Activated CD8-positive, alpha-beta T cell treated with anti-CD3 and anti-CD28 coated beads, Interleukin-2, amount 10 ng/mL, durations not matched to agents 7 days and 5 days (primary cell): ENCODE measurements at regions not wholly inside any gene's neighbourhood (a gene's known extent, or its start where the extent isn't known, plus 50 kb on each side); places are given as distances from the start of the nearest gene placed in this dataset.

Experiments used
- ATAC-seq: fragments of 150-1000 bp; cut with Tn5 transposase; one replicate; pipeline ENCODE4 v1.10.0; 2021; ENCODE audit warnings: moderate library complexity
- CTCF ChIA-PET: fragments of 350-600 bp; sonication (Branson Sonifier 250); formaldehyde crosslinking; loops from one replicate; lab custom pipeline; 2021; ENCODE audit warnings: antibody characterized with exemption; lab: Charles Lee
- POLR2A ChIA-PET: fragments of 350-600 bp; sonication (Branson Sonifier 250); formaldehyde crosslinking; loops from one replicate; lab custom pipeline; 2021; ENCODE audit warnings: antibody characterized with exemption; lab: Charles Lee
- DNase-seq: peaks from one replicate; pipeline ENCODE4 v3.0.0-alpha.2; 2020
- H3K27ac Mint-ChIP-seq: one replicate; pipeline ENCODE4 v1.8.0; 2021; ENCODE audit warnings: mild to moderate bottlenecking, mixed read lengths
- H3K27me3 Mint-ChIP-seq: one replicate; pipeline ENCODE4 v1.8.0; 2021; ENCODE audit warnings: low read depth, mixed read lengths
- H3K36me3 Mint-ChIP-seq: one replicate; pipeline ENCODE4 v1.8.0; 2021; ENCODE audit warnings: low read depth, mixed read lengths
- H3K4me1 Mint-ChIP-seq: one replicate; pipeline ENCODE4 v1.8.0; 2021; ENCODE audit warnings: low read depth, mixed read lengths
- H3K4me3 Mint-ChIP-seq: one replicate; pipeline ENCODE4 v1.8.0; 2021; ENCODE audit warnings: mild to moderate bottlenecking, mixed read lengths
- H3K9me3 Mint-ChIP-seq: one replicate; pipeline ENCODE4 v1.8.0; 2022; ENCODE audit warnings: mixed read lengths; ENCODE audit not compliant: insufficient read depth

DNA sequence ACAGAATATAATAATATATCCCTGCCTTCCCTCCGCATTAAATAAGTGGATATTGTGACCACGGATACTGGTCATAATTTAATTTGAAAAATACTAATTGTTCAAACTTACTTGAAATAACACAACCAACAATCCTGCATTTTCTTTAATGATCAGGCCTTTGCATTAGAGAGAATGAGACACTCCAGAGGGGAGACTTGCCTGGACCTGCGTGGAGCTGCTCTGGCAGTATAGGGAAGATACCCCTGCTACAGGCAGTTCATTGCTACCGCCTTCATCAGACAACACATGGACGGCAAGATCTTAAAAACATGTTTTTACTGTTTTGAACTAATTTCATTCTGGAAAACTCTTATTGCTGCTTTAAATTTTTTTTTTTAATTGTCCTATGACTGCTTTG is 211.0 kb upstream of the FAR2 start:
- POLR2A ChIA-PET: no interaction called here
- H3K4me3 Mint-ChIP-seq: no peak overlapping the region
- H3K4me1 Mint-ChIP-seq: no peaks in the 10 kb centered on the region
- no peaks in the 10 kb centered on the region for H3K27me3 Mint-ChIP-seq
- ATAC-seq (no peak), DNase-seq (no peak)
- no peak overlapping the region for H3K27ac Mint-ChIP-seq
- H3K36me3 Mint-ChIP-seq: no peaks in the 10 kb centered on the region
- CTCF ChIA-PET: no interaction called here
- H3K9me3 Mint-ChIP-seq: no peaks in the 10 kb centered on the region

DNA sequence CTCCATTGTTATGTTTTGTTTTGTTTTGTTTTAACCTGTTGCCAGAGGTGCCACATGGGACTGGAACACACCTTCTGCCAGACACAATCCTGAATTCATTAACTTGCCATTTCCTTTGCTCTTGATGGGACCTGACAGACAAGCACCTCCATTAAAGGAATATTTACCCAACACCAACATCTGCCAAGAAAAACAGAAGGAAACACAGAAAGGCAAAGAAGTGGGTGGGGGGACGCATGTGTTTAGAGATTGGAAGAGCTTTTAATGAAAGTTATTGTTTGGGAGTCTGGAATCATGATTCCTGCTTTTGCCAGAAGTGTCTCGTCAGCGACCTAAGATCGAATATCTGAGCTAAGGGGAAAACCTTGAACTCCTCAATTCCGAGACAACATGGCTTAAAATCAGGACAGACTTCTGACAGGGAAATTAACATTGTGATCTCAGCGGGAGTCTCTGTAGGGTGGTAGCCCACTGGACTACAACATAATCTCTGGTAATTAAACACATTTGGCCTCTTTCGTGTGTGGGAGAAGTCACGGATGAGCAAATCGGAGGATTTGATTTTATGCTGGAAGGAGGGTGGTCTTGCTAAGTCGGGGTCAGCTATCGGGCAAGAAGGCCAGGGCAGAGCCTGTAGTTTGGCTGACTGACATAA is 210.4 kb upstream of the FAR2 start:
- Mint-ChIP-seq H3K9me3 (no peaks in the 10 kb centered on the region), H3K27me3 (no peaks in the 10 kb centered on the region), H3K27ac (no peak overlapping the region), H3K4me1 (no peaks in the 10 kb centered on the region), H3K36me3 (no peaks in the 10 kb centered on the region), H3K4me3 (no peak overlapping the region)
- ATAC-seq: no peak
- CTCF ChIA-PET: no interaction called here
- DNase-seq: no peak
- POLR2A ChIA-PET: no interaction called here

DNA sequence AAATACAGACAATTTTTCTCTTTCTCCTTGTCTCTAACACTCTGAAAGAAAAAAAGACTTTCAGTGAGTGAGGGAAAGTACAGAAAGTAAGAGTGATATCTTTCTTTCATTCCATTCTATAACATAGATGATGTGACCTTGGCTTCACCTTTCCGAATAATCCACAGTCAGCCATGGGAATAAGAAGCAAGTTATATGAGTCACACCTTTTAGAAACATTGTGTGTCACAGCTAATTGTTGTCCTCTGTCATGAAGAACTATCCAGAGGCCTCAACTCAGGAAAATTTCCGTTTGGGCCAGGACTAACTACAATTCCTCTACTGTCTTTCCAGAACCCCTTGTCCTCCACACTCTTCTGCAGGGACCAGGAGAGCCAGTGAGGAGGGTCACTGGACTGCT is 209.7 kb upstream of the FAR2 start:
- H3K27ac Mint-ChIP-seq: no peak overlapping the region
- DNase-seq: no peak
- CTCF ChIA-PET: no interaction called here
- ATAC-seq: no peak
- POLR2A ChIA-PET: no interaction called here
- no peaks in the 10 kb centered on the region for H3K27me3 Mint-ChIP-seq
- no peaks in the 10 kb centered on the region for H3K36me3 Mint-ChIP-seq
- no peak overlapping the region for H3K4me3 Mint-ChIP-seq
- no peaks in the 10 kb centered on the region for H3K4me1 Mint-ChIP-seq
- no peaks in the 10 kb centered on the region for H3K9me3 Mint-ChIP-seq

DNA sequence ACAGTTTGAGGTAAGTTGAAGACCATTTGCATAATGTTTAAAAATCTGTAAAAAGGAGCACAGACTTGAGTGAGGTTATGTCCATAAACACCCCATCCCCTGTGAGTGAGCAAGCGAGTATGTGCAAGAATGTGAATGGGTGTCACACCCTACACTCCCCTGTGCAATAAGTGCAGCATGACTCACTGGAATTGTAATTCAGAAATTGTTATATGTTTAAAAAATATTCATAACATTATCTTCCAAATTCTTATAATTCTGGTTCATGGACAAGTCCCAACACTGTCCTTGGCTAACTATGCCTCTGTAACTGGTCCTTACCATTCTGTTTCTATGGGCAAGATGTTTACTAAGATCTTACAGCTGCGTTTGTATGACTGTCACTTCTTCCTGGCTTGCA is 207.8 kb upstream of the FAR2 start:
- Mint-ChIP-seq H3K4me1 (no peaks in the 10 kb centered on the region), H3K9me3 (no peaks in the 10 kb centered on the region), H3K27me3 (no peaks in the 10 kb centered on the region), H3K27ac (no peak overlapping the region), H3K4me3 (no peak overlapping the region), H3K36me3 (no peaks in the 10 kb centered on the region)
- CTCF ChIA-PET: interaction anchor here (0.9 kb wide), 1 partner anchor 68 kb away, joined by 3 read pairs; no protein-coding TSS in a partner anchor
- ATAC-seq (no peak), DNase-seq (no peak)
- POLR2A ChIA-PET: no interaction called here

DNA sequence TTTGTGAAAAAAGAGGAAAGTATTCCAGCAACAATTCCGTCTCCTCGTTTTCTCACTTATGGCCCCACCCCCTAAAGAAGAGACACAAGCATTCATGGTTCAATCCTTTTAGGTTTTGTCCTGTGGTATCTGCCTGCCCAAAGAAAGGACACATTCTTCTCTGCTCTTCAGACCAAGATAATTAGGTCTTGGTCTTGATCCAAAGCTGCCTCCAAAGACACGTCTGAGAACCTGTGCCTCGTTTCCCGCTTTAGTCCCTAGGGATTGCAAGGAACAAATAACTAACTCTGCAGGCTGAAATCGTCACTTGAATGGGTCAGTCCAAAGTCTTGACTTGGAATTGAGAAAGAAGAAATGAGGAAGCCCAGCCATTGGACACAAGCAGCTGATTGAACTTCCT is 202.7 kb upstream of the FAR2 start:
- CTCF ChIA-PET: no interaction called here
- ATAC-seq: no peak

DNA sequence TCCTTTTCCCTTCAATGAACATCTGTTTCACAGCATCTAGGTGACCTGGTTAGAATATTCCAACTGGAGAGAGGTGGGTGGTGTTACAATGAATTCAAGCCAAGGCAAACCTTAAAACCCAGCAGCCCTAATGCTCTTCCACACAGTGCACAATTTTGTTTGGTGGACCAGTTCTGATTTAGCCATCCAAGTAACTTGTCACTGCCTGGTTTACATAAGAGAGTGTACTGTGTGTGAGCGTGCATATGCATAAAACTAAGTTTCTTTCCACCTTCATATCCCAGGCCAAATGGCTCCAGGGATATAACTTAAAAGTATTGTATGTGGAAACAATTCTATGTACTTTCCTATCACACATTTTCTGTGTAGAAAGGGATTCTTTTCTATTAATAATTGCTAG is 200.4 kb upstream of the FAR2 start:
- no peaks in the 10 kb centered on the region for H3K27me3 Mint-ChIP-seq

More for the DNA sequence above, 202.7 kb upstream of the FAR2 start:
- no peaks in the 10 kb centered on the region for H3K4me1 Mint-ChIP-seq
- H3K36me3 Mint-ChIP-seq: no peaks in the 10 kb centered on the region
- no peak for DNase-seq
- no peaks in the 10 kb centered on the region for H3K9me3 Mint-ChIP-seq
- no peak overlapping the region for H3K4me3 Mint-ChIP-seq
- H3K27me3 Mint-ChIP-seq: no peaks in the 10 kb centered on the region
- POLR2A ChIA-PET: no interaction called here
- H3K27ac Mint-ChIP-seq: no peak overlapping the region

DNA sequence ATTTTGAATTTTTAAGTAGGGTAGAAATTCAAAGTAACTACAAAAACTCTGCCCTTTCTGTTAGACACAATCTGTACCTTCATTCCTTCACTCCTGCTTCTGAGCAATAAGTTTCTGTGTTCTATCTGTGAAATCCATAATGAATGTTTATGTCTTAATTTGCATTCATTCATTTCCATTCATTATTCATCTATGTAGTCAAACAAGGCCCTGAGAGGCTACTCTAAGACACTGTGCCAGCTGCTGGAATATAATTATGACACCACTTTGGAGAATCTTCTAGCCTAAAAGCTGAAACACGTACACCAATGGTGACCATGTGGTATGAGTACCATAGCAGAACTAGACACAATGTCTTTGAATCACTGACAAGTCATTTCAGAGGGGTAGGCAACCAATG is 199.9 kb upstream of the FAR2 start:
- Mint-ChIP-seq H3K4me1 (no peaks in the 10 kb centered on the region), H3K4me3 (no peak overlapping the region), H3K27ac (no peak overlapping the region), H3K27me3 (no peaks in the 10 kb centered on the region), H3K36me3 (no peaks in the 10 kb centered on the region), H3K9me3 (no peaks in the 10 kb centered on the region)
- ATAC-seq (no peak), DNase-seq (no peak)
- ChIA-PET POLR2A (no interaction called here), CTCF (no interaction called here)

More for the DNA sequence above, 200.4 kb upstream of the FAR2 start:
- CTCF ChIA-PET: no interaction called here
- no peaks in the 10 kb centered on the region for H3K4me1 Mint-ChIP-seq
- no peaks in the 10 kb centered on the region for H3K9me3 Mint-ChIP-seq
- no peaks in the 10 kb centered on the region for H3K36me3 Mint-ChIP-seq
- POLR2A ChIA-PET: no interaction called here
- no peak for ATAC-seq
- H3K27ac Mint-ChIP-seq: no peak overlapping the region
- H3K4me3 Mint-ChIP-seq: no peak overlapping the region
- DNase-seq: no peak

DNA sequence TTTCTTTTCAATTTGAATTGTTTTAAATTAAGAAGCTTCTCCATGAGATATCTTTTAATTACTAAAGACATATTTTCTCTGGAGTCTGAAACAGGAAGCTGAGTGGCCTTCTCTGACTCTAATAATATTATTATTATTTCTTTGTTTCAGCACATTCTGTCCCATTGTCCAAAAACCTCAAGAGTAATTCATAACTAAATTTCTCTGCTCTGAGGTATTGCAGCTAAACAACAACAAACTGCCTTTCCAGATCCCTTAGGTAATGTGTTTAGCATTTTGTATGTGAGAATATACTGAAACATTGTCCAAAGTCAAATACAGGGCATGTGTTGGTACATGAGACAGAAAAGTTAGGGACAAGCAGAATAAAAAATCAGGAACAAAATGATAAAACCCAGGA is 199.0 kb upstream of the FAR2 start:
- ATAC-seq (no peak), DNase-seq (no peak)
- Mint-ChIP-seq H3K4me3 (no peak overlapping the region), H3K4me1 (no peaks in the 10 kb centered on the region), H3K27ac (no peak overlapping the region), H3K27me3 (no peaks in the 10 kb centered on the region), H3K9me3 (no peaks in the 10 kb centered on the region), H3K36me3 (no peaks in the 10 kb centered on the region)
- ChIA-PET POLR2A (no interaction called here), CTCF (no interaction called here)

DNA sequence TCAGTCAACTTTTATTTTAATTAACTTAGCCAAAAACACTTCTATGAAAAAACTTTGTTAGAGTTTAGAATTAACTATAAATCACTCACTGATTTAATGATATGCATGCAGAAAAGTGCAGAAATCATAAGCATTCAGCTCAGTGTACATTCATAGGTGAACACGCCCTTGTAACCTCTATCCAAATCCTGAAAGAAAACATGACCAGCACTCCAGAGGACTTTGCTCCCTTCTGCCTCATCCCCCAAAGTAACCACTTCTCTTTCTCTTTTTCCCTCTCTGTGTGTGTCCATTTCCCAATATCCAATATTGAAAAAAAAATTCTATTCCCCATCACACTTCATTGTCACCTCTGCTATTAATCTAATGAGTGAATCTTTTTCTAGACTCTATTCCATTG is 197.1 kb upstream of the FAR2 start:
- ChIA-PET CTCF (no interaction called here), POLR2A (no interaction called here)
- Mint-ChIP-seq H3K27me3 (no peaks in the 10 kb centered on the region), H3K36me3 (no peaks in the 10 kb centered on the region), H3K27ac (no peak overlapping the region), H3K9me3 (no peaks in the 10 kb centered on the region), H3K4me3 (no peak overlapping the region), H3K4me1 (no peaks in the 10 kb centered on the region)
- DNase-seq (no peak), ATAC-seq (no peak)

DNA sequence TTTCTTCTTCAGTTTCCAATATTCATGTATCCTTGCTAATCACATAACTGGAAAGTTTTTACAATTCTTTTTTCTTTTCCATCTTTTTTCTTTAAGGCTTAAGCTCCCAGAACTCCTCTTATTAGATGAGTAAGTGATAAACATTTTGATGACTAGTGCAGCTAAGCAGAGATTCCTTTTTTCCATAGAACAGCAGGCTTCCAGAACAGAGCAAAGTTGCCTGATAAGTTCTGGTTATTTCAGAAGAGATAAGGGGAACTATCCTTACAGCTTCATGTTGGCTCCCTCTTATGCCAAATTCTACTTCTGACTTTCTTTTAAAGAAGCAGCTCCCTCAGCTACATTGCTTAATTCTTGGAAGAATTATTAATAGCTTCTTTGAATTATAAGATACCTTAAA is 194.7 kb upstream of the FAR2 start:
- Mint-ChIP-seq H3K27ac (no peak overlapping the region), H3K9me3 (no peaks in the 10 kb centered on the region), H3K4me1 (no peaks in the 10 kb centered on the region), H3K27me3 (no peaks in the 10 kb centered on the region), H3K36me3 (no peaks in the 10 kb centered on the region), H3K4me3 (no peak overlapping the region)
- DNase-seq: no peak
- ChIA-PET CTCF (no interaction called here), POLR2A (no interaction called here)
- no peak for ATAC-seq

DNA sequence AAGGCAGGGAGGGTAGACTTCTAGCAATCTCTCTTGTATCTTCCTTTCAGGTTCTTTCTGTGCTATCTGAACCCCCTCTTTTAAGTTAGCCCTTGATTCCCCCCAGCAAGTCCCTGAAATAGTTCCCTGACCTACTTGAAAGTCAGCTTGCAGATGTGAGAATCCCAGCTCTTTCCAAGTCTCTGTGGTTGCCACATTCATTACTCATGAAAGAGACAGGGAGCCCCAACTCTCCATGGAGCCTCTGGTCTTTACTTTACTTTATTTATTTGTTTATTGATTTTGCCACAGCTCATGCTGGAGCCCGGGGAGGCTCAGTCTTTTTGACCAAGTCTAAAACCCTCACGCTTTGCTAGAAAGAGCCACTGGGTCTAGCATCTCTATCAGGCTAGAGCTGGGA is 193.6 kb upstream of the FAR2 start:
- Mint-ChIP-seq H3K36me3 (no peaks in the 10 kb centered on the region), H3K4me3 (no peak overlapping the region), H3K27me3 (no peaks in the 10 kb centered on the region), H3K9me3 (no peaks in the 10 kb centered on the region), H3K27ac (no peak overlapping the region), H3K4me1 (no peaks in the 10 kb centered on the region)
- ChIA-PET CTCF (no interaction called here), POLR2A (no interaction called here)
- DNase-seq: no peak
- no peak for ATAC-seq

DNA sequence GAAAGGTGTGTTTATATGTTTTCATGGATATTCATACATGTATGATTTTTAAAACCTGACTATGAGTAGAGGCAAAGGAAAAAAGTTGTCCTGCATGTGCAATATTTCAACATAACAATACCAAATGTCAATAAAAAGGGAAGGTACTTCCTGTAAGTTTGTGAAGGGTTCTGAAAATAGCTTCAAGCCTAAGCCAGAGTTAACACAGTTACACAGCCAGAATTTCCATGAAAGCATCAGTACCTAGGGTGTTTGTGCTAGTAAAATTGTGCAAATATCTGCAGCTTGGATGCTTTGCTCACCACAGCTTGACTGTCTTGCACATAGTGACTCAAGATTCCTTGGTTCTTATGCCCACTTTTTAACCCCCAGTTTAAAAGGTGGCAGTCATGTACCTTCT is 193.1 kb upstream of the FAR2 start:
- ATAC-seq: no peak
- H3K4me3 Mint-ChIP-seq: no peak overlapping the region
- H3K4me1 Mint-ChIP-seq: no peaks in the 10 kb centered on the region
- H3K36me3 Mint-ChIP-seq: no peaks in the 10 kb centered on the region
- no peak for DNase-seq
- ChIA-PET POLR2A (no interaction called here), CTCF (no interaction called here)
- no peaks in the 10 kb centered on the region for H3K9me3 Mint-ChIP-seq
- H3K27ac Mint-ChIP-seq: no peak overlapping the region
- no peaks in the 10 kb centered on the region for H3K27me3 Mint-ChIP-seq

DNA sequence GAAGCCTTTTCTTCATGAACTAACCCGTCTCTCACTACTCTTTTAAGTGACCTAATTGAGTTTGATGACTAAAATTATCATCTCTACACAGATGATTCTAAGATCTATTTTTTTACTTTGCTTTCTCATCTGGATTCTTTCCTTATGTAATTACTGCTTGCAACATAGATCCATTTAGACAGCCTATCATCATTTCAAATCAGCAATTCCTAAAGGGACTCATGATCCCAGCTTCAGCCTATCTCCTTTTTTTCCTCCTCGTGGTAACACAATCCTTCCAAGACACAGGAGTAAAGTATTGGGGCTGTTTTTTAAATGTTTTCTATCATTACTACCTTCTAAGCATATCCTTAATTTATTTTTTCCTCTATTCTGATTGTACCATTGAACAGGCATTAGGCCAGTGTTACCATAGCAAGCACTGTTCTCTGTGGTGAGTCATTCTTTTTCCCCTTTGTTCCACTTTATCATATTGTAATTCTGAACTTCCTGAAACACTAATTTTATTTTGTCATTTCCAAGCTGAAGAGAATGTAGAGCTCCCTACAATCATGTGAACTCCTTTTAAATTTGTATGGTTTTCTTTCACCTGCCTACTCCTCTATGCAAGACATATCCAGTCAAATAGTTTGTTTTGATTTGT is 190.4 kb upstream of the FAR2 start:
- H3K4me3 Mint-ChIP-seq: no peak overlapping the region
- ChIA-PET CTCF (no interaction called here), POLR2A (no interaction called here)
- no peaks in the 10 kb centered on the region for H3K9me3 Mint-ChIP-seq
- no peak for ATAC-seq
- H3K36me3 Mint-ChIP-seq: no peaks in the 10 kb centered on the region
- DNase-seq: no peak
- no peak overlapping the region for H3K27ac Mint-ChIP-seq
- H3K4me1 Mint-ChIP-seq: no peaks in the 10 kb centered on the region
- H3K27me3 Mint-ChIP-seq: no peaks in the 10 kb centered on the region
